GM18870 (cell line): ENCODE measurements at regions not wholly inside any gene's neighbourhood (a gene's known extent, or its start where the extent isn't known, plus 50 kb on each side); places are given as distances from the start of the nearest gene placed in this dataset.

Source experiments
- ATAC-seq: cut with Tn5 transposase; IDR thresholded peaks from one replicate; pipeline ENCODE4 v1.9.1; 2021; ENCODE audit warnings: moderate library complexity; ENCODE audit not compliant: unreplicated experiment

GRCh38 chr5:109533751-109534272 lies 124.0 kb upstream of the PJA2 start:
- no peak for ATAC-seq

GRCh38 chr5:109532773-109533364 lies 123.1 kb upstream of the PJA2 start:
- ATAC-seq = no peak

GRCh38 chr5:109531262-109531661 lies 121.5 kb upstream of the PJA2 start:
- ATAC-seq = no peak

- ATAC-seq = no peak
Observed at GRCh38 chr5:109529987-109530386, 120.2 kb upstream of the PJA2 start.

GRCh38 chr5:109529520-109529919 lies 119.7 kb upstream of the PJA2 start:
- ATAC-seq = no peak

- ATAC-seq = no peak
Observed at GRCh38 chr5:109524555-109524954, 114.8 kb upstream of the PJA2 start.

GRCh38 chr5:109524026-109524425 lies 114.3 kb upstream of the PJA2 start:
- no peak for ATAC-seq

- ATAC-seq = no peak
Observed at GRCh38 chr5:109522404-109522803, 112.6 kb upstream of the PJA2 start.

- ATAC-seq = no peak
Observed at GRCh38 chr5:109519416-109519815, 109.6 kb upstream of the PJA2 start.

GRCh38 chr5:109516390-109516789 lies 106.6 kb upstream of the PJA2 start:
- ATAC-seq = no peak

- ATAC-seq = no peak
Observed at GRCh38 chr5:109511980-109512734, 102.4 kb upstream of the PJA2 start.

- ATAC-seq = no peak
Observed at GRCh38 chr5:109506556-109506955, 96.8 kb upstream of the PJA2 start.

- no peak for ATAC-seq
Observed at GRCh38 chr5:109496112-109496511, 86.3 kb upstream of the PJA2 start.

GRCh38 chr5:109487753-109488420 lies 78.1 kb upstream of the PJA2 start:
- ATAC-seq = no peak

GRCh38 chr5:109486200-109486804 lies 76.5 kb upstream of the PJA2 start:
- ATAC-seq = no peak

- no peak for ATAC-seq
Observed at GRCh38 chr5:109485030-109485429, 75.3 kb upstream of the PJA2 start.

GRCh38 chr5:109484597-109484996 lies 74.8 kb upstream of the PJA2 start:
- ATAC-seq = no peak

GRCh38 chr5:109483395-109483971 lies 73.7 kb upstream of the PJA2 start:
- ATAC-seq = no peak

GRCh38 chr5:109482748-109483147 lies 73.0 kb upstream of the PJA2 start:
- ATAC-seq = no peak

GRCh38 chr5:109479260-109479860 lies 69.6 kb upstream of the PJA2 start:
- ATAC-seq = no peak

- ATAC-seq = no peak
Observed at GRCh38 chr5:109478830-109479229, 69.1 kb upstream of the PJA2 start.
